ENCODE measurements at regions not wholly inside any gene's neighbourhood (a gene's known extent, or its start where the extent isn't known, plus 50 kb on each side); places are given as distances from the start of the nearest gene placed in this dataset.

- TF ChIP-seq CTCF (IDR thresholded peaks at IDR 0.05), result no peak
- TF ChIP-seq POLR2AphosphoS5 (IDR thresholded peaks at IDR 0.05), result no peak
Observed at GRCh38 chr9:93826905-93827544, 128.1 kb downstream of the BARX1 start.
